IMR-90 (cell line): ENCODE measurements at regions not wholly inside any gene's neighbourhood (a gene's known extent, or its start where the extent isn't known, plus 50 kb on each side); places are given as distances from the start of the nearest gene placed in this dataset.

Source experiments
- ATAC-seq: fragments of 200-7000 bp; cut with Tn5 transposase; 2 replicates; pipeline ENCODE4 v1.9.1; 2020; ENCODE audit warnings: low read depth, mild to moderate bottlenecking, moderate library complexity
- BruUV-seq: library from RNA; stranded (reverse); fragments of 400-500 nt; replicated peaks from 2 replicates; lab custom pipeline; 2021; lab: Mats Ljungman, UMichigan
- CTCF ChIA-PET: fragments of 300-600 bp; formaldehyde crosslinking; extraction: SDS; loops from one replicate; lab custom pipeline; 2021; ENCODE audit warnings: antibody characterized with exemption; lab: Yijun Ruan, JAX
- POLR2A ChIA-PET: fragments of 300-600 bp; sonication (Branson Sonifier 250); formaldehyde crosslinking; loops from one replicate; lab custom pipeline; 2022; ENCODE audit warnings: antibody characterized with exemption; ENCODE audit not compliant: unreplicated experiment; lab: Charles Lee
- DNase-seq: peaks from one replicate; pipeline ENCODE4 v3.0.0; 2013
- H2AFZ ChIP-seq: replicated peaks from 2 replicates; pipeline ENCODE3; 2013; ENCODE audit warnings: low read length, mild to moderate bottlenecking; ENCODE audit not compliant: poor library complexity
- H2AK5ac ChIP-seq: 2 replicates; pipeline ENCODE4 v1.6.1; 2013; ENCODE audit warnings: low read depth, low read length, inconsistent platforms
- H2AK9ac ChIP-seq: replicated peaks from 2 replicates; pipeline ENCODE3; 2013; ENCODE audit warnings: mild to moderate bottlenecking, low read depth, low read length, moderate library complexity; ENCODE audit not compliant: poor library complexity
- H2BK120ac ChIP-seq: 2 replicates; pipeline ENCODE4 v1.6.1; 2013; ENCODE audit warnings: low read depth, low read length, inconsistent platforms
- H2BK15ac ChIP-seq: 3 replicates; pipeline ENCODE4 v1.6.1; 2013; ENCODE audit warnings: low read depth, low read length, inconsistent platforms
- H2BK20ac ChIP-seq: 2 replicates; pipeline ENCODE4 v1.6.1; 2013; ENCODE audit warnings: low read depth, mild to moderate bottlenecking, inconsistent platforms, low read length, moderate library complexity
- H2BK5ac ChIP-seq: 2 replicates; pipeline ENCODE4 v1.6.1; 2013; ENCODE audit warnings: mild to moderate bottlenecking, low read depth, low read length, inconsistent platforms; ENCODE audit not compliant: poor library complexity, severe bottlenecking
- H3K14ac ChIP-seq: replicated peaks from 2 replicates; pipeline ENCODE4 v1.6.1; 2013; ENCODE audit warnings: low read depth, low read length, inconsistent platforms
- H3K18ac ChIP-seq: 2 replicates; pipeline ENCODE4 v1.6.1; 2013; ENCODE audit warnings: low read depth, low read length, control low read depth
- H3K23ac ChIP-seq: 2 replicates; pipeline ENCODE4 v1.6.1; 2013; ENCODE audit warnings: low read depth, low read length, inconsistent platforms
- H3K27ac ChIP-seq: 2 replicates; pipeline ENCODE4 v1.5.1; 2013; ENCODE audit warnings: mild to moderate bottlenecking, control low read depth, low read length; ENCODE audit not compliant: insufficient read depth
- H3K27me3 ChIP-seq: 2 replicates; pipeline ENCODE4 v1.6.1; 2013; ENCODE audit warnings: low read length; ENCODE audit not compliant: control insufficient read depth, insufficient read depth
- H3K36me3 ChIP-seq: 2 replicates; pipeline ENCODE4 v1.6.1; 2013; ENCODE audit warnings: low read length, mixed read lengths; ENCODE audit not compliant: control insufficient read depth, insufficient read depth
- H3K4ac ChIP-seq: 2 replicates; pipeline ENCODE4 v1.6.1; 2013; ENCODE audit warnings: low read depth, low read length, inconsistent platforms
- H3K4me1 ChIP-seq: 2 replicates; pipeline ENCODE4 v1.6.1; 2013; ENCODE audit warnings: low read length, mixed read lengths; ENCODE audit not compliant: control insufficient read depth, insufficient read depth
- H3K4me2 ChIP-seq: 2 replicates; pipeline ENCODE4 v1.6.1; 2013; ENCODE audit warnings: low read depth, mild to moderate bottlenecking, control low read depth, low read length, moderate library complexity
- H3K4me3 ChIP-seq: 2 replicates; pipeline ENCODE4 v1.5.1; 2013; ENCODE audit warnings: low read depth, mild to moderate bottlenecking, control low read depth, low read length, moderate library complexity; ENCODE audit not compliant: insufficient read depth
- H3K56ac ChIP-seq: 2 replicates; pipeline ENCODE4 v1.6.1; 2013; ENCODE audit warnings: low read length, inconsistent platforms; ENCODE audit not compliant: insufficient read depth; ENCODE audit errors: extremely low read depth
- H3K79me1 ChIP-seq, 2 experiments: 2 replicates each; pipeline ENCODE4 v1.6.1; 2013; ENCODE audit warnings: low read length in 2 of 2, inconsistent platforms in 1 of 2, low read depth in 1 of 2
- H3K9ac ChIP-seq: 2 replicates; pipeline ENCODE4 v1.6.1; 2013; ENCODE audit warnings: low read depth, low read length, control low read depth
- H3K9me1 ChIP-seq: 2 replicates; pipeline ENCODE4 v1.6.1; 2013; ENCODE audit warnings: low read length, inconsistent platforms; ENCODE audit not compliant: insufficient read depth
- H3K9me3 ChIP-seq: 2 replicates; pipeline ENCODE4 v1.6.1; 2013; ENCODE audit warnings: low read length; ENCODE audit not compliant: control insufficient read depth, insufficient read depth
- H4K20me1 ChIP-seq: 2 replicates; pipeline ENCODE4 v1.6.1; 2013; ENCODE audit warnings: low read length, inconsistent platforms; ENCODE audit not compliant: insufficient read depth
- H4K5ac ChIP-seq: 2 replicates; pipeline ENCODE4 v1.6.1; 2013; ENCODE audit warnings: mild to moderate bottlenecking, low read depth, low read length, control low read depth
- H4K8ac ChIP-seq, 2 experiments: 2 replicates each; pipeline ENCODE4 v1.6.1; 2013; ENCODE audit warnings: low read depth in 2 of 2, low read length in 2 of 2, control low read depth in 1 of 2, inconsistent platforms in 1 of 2
- H4K91ac ChIP-seq: 2 replicates; pipeline ENCODE4 v1.6.1; 2013; ENCODE audit warnings: low read depth, low read length, inconsistent platforms; ENCODE audit not compliant: insufficient read depth
- BHLHE40 ChIP-seq: fragments of 150-350 bp; IDR thresholded peaks from 2 replicates; pipeline ENCODE4 v1.6.1; 2016; ENCODE audit warnings: mild to moderate bottlenecking, low read depth, low read length
- CEBPB ChIP-seq: IDR thresholded peaks from 2 replicates; pipeline ENCODE4 v1.6.1; 2012; ENCODE audit warnings: low read depth, low read length, improper control_type of control experiment
- CHD1 ChIP-seq: IDR thresholded peaks from 2 replicates; pipeline ENCODE4 v1.6.1; 2012; ENCODE audit warnings: low read depth, low read length, improper control_type of control experiment
- CTCF ChIP-seq: conservative IDR thresholded peaks from 2 replicates; pipeline ENCODE4 v1.5.1; 2012; ENCODE audit warnings: mild to moderate bottlenecking, low read depth, low read length, improper control_type of control experiment
- ELK1 ChIP-seq: fragments of 150-350 bp; IDR thresholded peaks from 2 replicates; pipeline ENCODE4 v1.6.1; 2016; ENCODE audit warnings: low read depth, mild to moderate bottlenecking, low read length, moderate library complexity, borderline replicate concordance
- FOS ChIP-seq: fragments of 150-350 bp; IDR thresholded peaks from 2 replicates; pipeline ENCODE4 v1.6.1; 2016; ENCODE audit warnings: low read depth, low read length
- MAFK ChIP-seq: IDR thresholded peaks from 2 replicates; pipeline ENCODE4 v1.6.1; 2012; ENCODE audit warnings: low read depth, low read length, improper control_type of control experiment
- MAZ ChIP-seq: IDR thresholded peaks from 2 replicates; pipeline ENCODE4 v1.6.1; 2012; ENCODE audit warnings: low read depth, mild to moderate bottlenecking, low read length, improper control_type of control experiment, moderate library complexity, borderline replicate concordance
- MXI1 ChIP-seq: IDR thresholded peaks from 2 replicates; pipeline ENCODE4 v1.6.1; 2012; ENCODE audit warnings: low read depth, mild to moderate bottlenecking, low read length, moderate library complexity, borderline replicate concordance
- NFE2L2 ChIP-seq: fragments of 150-350 bp; IDR thresholded peaks from 2 replicates; pipeline ENCODE4 v1.6.1; 2016; ENCODE audit warnings: low read depth, mild to moderate bottlenecking, low read length
- POLR2A ChIP-seq: IDR thresholded peaks from 2 replicates; pipeline ENCODE4 v1.6.1; 2012; ENCODE audit warnings: mild to moderate bottlenecking, low read depth, low read length
- SMC3 ChIP-seq: fragments of 150-350 bp; IDR thresholded peaks from 2 replicates; pipeline ENCODE4 v1.6.1; 2016; ENCODE audit warnings: low read depth, mild to moderate bottlenecking, antibody characterized with exemption, low read length, moderate library complexity
- USF2 ChIP-seq: fragments of 150-350 bp; IDR thresholded peaks from 2 replicates; pipeline ENCODE4 v1.6.1; 2017; ENCODE audit warnings: mild to moderate bottlenecking, antibody characterized with exemption, low read length, low read depth
- WGBS, 2 experiments: methylation state at CpG; one replicate each; pipeline versions ENCODE4 v1.1.5 to v1.1.7; 2013; ENCODE audit warnings: missing lambda C conversion rate in 2 of 2; ENCODE audit not compliant: insufficient read length in 1 of 2; ENCODE audit errors: extremely low coverage in 2 of 2; 5-methylcytosine and 5-hydroxymethylcytosine counted together
- dilution Hi-C: fragments of 300-500 bp; cut with HindIII; formaldehyde crosslinking; loops from one replicate; pipeline ENCODE4 v1.14.3; 2018; ENCODE audit warnings: low sequenced_read_pairs; ENCODE audit not compliant: unreplicated experiment
- in situ Hi-C: fragments of 300-500 bp; cut with MboI; formaldehyde crosslinking; loops from 3 replicates; pipeline ENCODE4 v1.14.3; 2019; ENCODE audit warnings: low sequenced_read_pairs, inconsistent platforms, mixed read lengths
- intact Hi-C: fragments of 100-400 bp; cut with micrococcal nuclease; formaldehyde crosslinking; loops from 2 replicates; pipeline ENCODE4 v1.10.0; 2022

- Histone ChIP-seq H2AK9ac (no peak overlapping the region), H3K4me1 (no peaks in the 10 kb centered on the region), H4K20me1 (no peaks in the 10 kb centered on the region), H3K27me3 (no peaks in the 10 kb centered on the region), H3K14ac (no peak overlapping the region), H3K27ac (no peak overlapping the region), H2AFZ (no peak overlapping the region), H4K5ac (no peak overlapping the region), H2BK20ac (no peak overlapping the region), H4K91ac (no peak overlapping the region), H2BK15ac (no peak overlapping the region), H3K79me1 (no peaks in the 10 kb centered on the region), H3K9ac (no peak overlapping the region), H2BK120ac (no peak overlapping the region), H3K23ac (no peak overlapping the region), H3K18ac (no peak overlapping the region), H3K4me2 (no peak overlapping the region), H3K9me3 (no peaks in the 10 kb centered on the region), H4K8ac (no peak overlapping the region), H2BK5ac (no peak overlapping the region), H3K9me1 (no peaks in the 10 kb centered on the region), H3K56ac (no peak overlapping the region), H2AK5ac (no peak overlapping the region), H3K4me3 (no peak overlapping the region), H3K36me3 (no peaks in the 10 kb centered on the region), H3K4ac (no peak overlapping the region)
- WGBS, 2 experiments = no CpG with 5 or more reads among the region's 6 CpGs
- ChIA-PET CTCF (no interaction called here), POLR2A (no interaction called here)
- in situ Hi-C loops (no loop called here), intact Hi-C loops (loop anchor here (10.0 kb wide), 1 partner anchor 319 kb away; no protein-coding TSS in a partner anchor), dilution Hi-C loops (no loop called here)
- BruUV-seq = no TSS peak
- ATAC-seq (no peak), DNase-seq (no peak)
- TF ChIP-seq SMC3 (no peak), BHLHE40 (no peak), CEBPB (no peak), POLR2A (no peak), NFE2L2 (no peak), ELK1 (no peak), USF2 (no peak), MAFK (no peak), CHD1 (no peak), FOS (no peak), MAZ (no peak), CTCF (no peak), MXI1 (no peak)
Measured at GRCh38 chr9:3125602-3126405, 281.9 kb upstream of the PUM3 start.
